CD4-positive, alpha-beta T cell (primary cell): ENCODE measurements at regions not wholly inside any gene's neighbourhood (a gene's known extent, or its start where the extent isn't known, plus 50 kb on each side); places are given as distances from the start of the nearest gene placed in this dataset.

Experiments
- ATAC-seq: fragments of 200-7000 bp; cut with Tn5 transposase; one replicate; pipeline ENCODE4 v1.10.0; 2022; ENCODE audit warnings: mild to moderate bottlenecking; ENCODE audit not compliant: poor library complexity
- CTCF ChIA-PET: fragments of 350-600 bp; sonication (Branson Sonifier 250); formaldehyde crosslinking; loops from one replicate; lab custom pipeline; 2021; ENCODE audit warnings: antibody characterized with exemption, inconsistent platforms; lab: Charles Lee
- POLR2A ChIA-PET: fragments of 350-600 bp; sonication (Branson Sonifier 250); formaldehyde crosslinking; loops from one replicate; lab custom pipeline; 2021; ENCODE audit warnings: antibody characterized with exemption, inconsistent platforms; lab: Charles Lee
- DNase-seq, 14 experiments: peaks; one replicate each; pipeline ENCODE4 v3.0.0-alpha.2; 2013 to 2020; ENCODE audit warnings: mixed read lengths in 2 of 14
- H3K27ac ChIP-seq, 2 donors: one replicate each; pipeline versions ENCODE4 v1.5.1 to v1.7.0; 2013; ENCODE audit warnings: low read length in 2 of 2, low read depth in 1 of 2, mild to moderate bottlenecking in 1 of 2
- H3K27me3 ChIP-seq, 2 experiments: 1 replicate in 1 of 2; 2 replicates in 1 of 2; pipeline versions ENCODE4 v1.6.1 to v1.7.0; 2013; ENCODE audit warnings: low read length in 2 of 2, control low read depth in 1 of 2, mild to moderate bottlenecking in 1 of 2, moderate library complexity in 1 of 2; ENCODE audit not compliant: insufficient read depth in 2 of 2, control insufficient read depth in 1 of 2
- H3K36me3 ChIP-seq: one replicate; pipeline ENCODE4 v1.6.1; 2013; ENCODE audit warnings: low read length, control low read depth; ENCODE audit not compliant: insufficient read depth
- H3K4me1 ChIP-seq: one replicate; pipeline ENCODE4 v1.6.1; 2013; ENCODE audit warnings: low read length, control low read depth; ENCODE audit not compliant: insufficient read depth
- H3K4me3 ChIP-seq: one replicate; pipeline ENCODE4 v1.5.1; 2013; ENCODE audit warnings: mild to moderate bottlenecking, low read length, moderate library complexity
- H3K9me3 ChIP-seq, 2 experiments: 1 replicate in 1 of 2; 2 replicates in 1 of 2; pipeline versions ENCODE4 v1.6.1 to v1.7.0; 2013; ENCODE audit warnings: low read length in 2 of 2, mild to moderate bottlenecking in 2 of 2, control low read depth in 1 of 2, moderate library complexity in 1 of 2; ENCODE audit not compliant: control insufficient read depth in 1 of 2, insufficient read depth in 1 of 2
- H3K27ac Mint-ChIP-seq: one replicate; pipeline ENCODE4 v1.8.0; 2020; ENCODE audit warnings: mixed read lengths
- H3K27me3 Mint-ChIP-seq: one replicate; pipeline ENCODE4 v1.8.0; 2021; ENCODE audit warnings: mixed read lengths
- H3K36me3 Mint-ChIP-seq: one replicate; pipeline ENCODE4 v1.8.0; 2021; ENCODE audit warnings: low read depth, mixed read lengths
- H3K4me1 Mint-ChIP-seq: one replicate; pipeline ENCODE4 v1.8.0; 2021; ENCODE audit warnings: low read depth, mixed read lengths
- H3K4me3 Mint-ChIP-seq: one replicate; pipeline ENCODE4 v1.8.0; 2020; ENCODE audit warnings: mild to moderate bottlenecking, mixed read lengths
- H3K9me3 Mint-ChIP-seq: one replicate; pipeline ENCODE4 v1.8.0; 2020; ENCODE audit warnings: mixed read lengths
- CTCF ChIP-seq: fragments of 200-600 bp; IDR thresholded peaks from one replicate; pipeline ENCODE4 v1.8.0; 2022; ENCODE audit warnings: antibody characterized with exemption, mild to moderate bottlenecking
- intact Hi-C, 2 experiments: fragments of 100-400 bp; cut with DNase I in 1 of 2; cut with micrococcal nuclease in 1 of 2; formaldehyde crosslinking; loops; one replicate each; pipeline versions ENCODE4 v1.15.1 to v1.9.0; 2023 to 2025; cut with DNase I, micrococcal nuclease

GRCh38 chr22:20656516-20656901 lies 117.4 kb upstream of the SERPIND1 start:
- Histone ChIP-seq H3K9me3 (no peaks in the 10 kb centered on the region), H3K4me1 (no peaks in the 10 kb centered on the region), H3K27ac (no peak overlapping the region), H3K36me3 (no peaks in the 10 kb centered on the region), H3K4me3 (no peak overlapping the region), H3K27me3 (no peaks in the 10 kb centered on the region)
- Mint-ChIP-seq H3K9me3 (no peaks in the 10 kb centered on the region), H3K27ac (no peak overlapping the region), H3K4me1 (no peaks in the 10 kb centered on the region), H3K4me3 (no peak overlapping the region), H3K27me3 (no peaks in the 10 kb centered on the region), H3K36me3 (no peaks in the 10 kb centered on the region)
- no peak for TF ChIP-seq CTCF
- ATAC-seq (no peak), DNase-seq (no peak)
- CTCF ChIA-PET: no interaction called here
- intact Hi-C loops: no loop called here
- POLR2A ChIA-PET: no interaction called here

- no peaks in the 10 kb centered on the region for H3K4me1 ChIP-seq
- H3K9me3 ChIP-seq: no peaks in the 10 kb centered on the region
- Mint-ChIP-seq H3K4me1 (no peaks in the 10 kb centered on the region), H3K4me3 (no peak overlapping the region), H3K9me3 (no peaks in the 10 kb centered on the region), H3K27ac (no peak overlapping the region), H3K27me3 (no peaks in the 10 kb centered on the region), H3K36me3 (no peaks in the 10 kb centered on the region)
- ChIA-PET CTCF (no interaction called here), POLR2A (no interaction called here)
- TF ChIP-seq CTCF: no peak
- no peaks in the 10 kb centered on the region for H3K36me3 ChIP-seq
- no peak for DNase-seq
- no peak overlapping the region for H3K27ac ChIP-seq
- intact Hi-C loops: no loop called here
- H3K4me3 ChIP-seq: no peak overlapping the region
- ATAC-seq: no peak
- H3K27me3 ChIP-seq: no peaks in the 10 kb centered on the region
Measured at GRCh38 chr22:20656902-20657836, 116.7 kb upstream of the SERPIND1 start.
